ENCODE measurements at regions not wholly inside any gene's neighbourhood (a gene's known extent, or its start where the extent isn't known, plus 50 kb on each side); places are given as distances from the start of the nearest gene placed in this dataset.

- no peak for TF ChIP-seq JUND (IDR thresholded peaks at IDR 0.05)
- no peak for TF ChIP-seq POLR2AphosphoS5 (IDR thresholded peaks at IDR 0.05; ENCODE audit: low read depth, low read length)
- no peak for TF ChIP-seq ELF1 (IDR thresholded peaks at IDR 0.05; ENCODE audit: borderline replicate concordance, low read depth)
These were observed 524.1 kb upstream of the FBXO33 start for GRCh38 chr14:39956372-39956771.
